ENCODE measurements at regions not wholly inside any gene's neighbourhood (a gene's known extent, or its start where the extent isn't known, plus 50 kb on each side); places are given as distances from the start of the nearest gene placed in this dataset.

- H3K27ac ChIP-seq (ENCODE audit: low read depth, low read length), result no peak overlapping the region
- no peak for DNase-seq (ENCODE audit: low read depth in 1 of 2, low spot score in 2 of 2)
- POLR2A ChIA-PET (ENCODE audit: partially characterized antibody), result no interaction called here
- TF ChIP-seq TCF12 (IDR thresholded peaks at IDR 0.05; ENCODE audit: low read depth, low read length) (no peak), POLR2A (IDR thresholded peaks at IDR 0.05; ENCODE audit: control extremely low read depth in 1 of 2, low read depth in 2 of 2, low read length in 2 of 2) (no peak), GTF2F1 (IDR thresholded peaks at IDR 0.05; ENCODE audit: borderline replicate concordance, low read depth, low read length) (no peak), ATF3 (IDR thresholded peaks at IDR 0.05; ENCODE audit: insufficient read depth, low read depth, low read length) (no peak), ZNF274 (IDR thresholded peaks at IDR 0.05; ENCODE audit: borderline replicate concordance, extremely low read depth, low read length) (no peak), USF2 (IDR thresholded peaks at IDR 0.05; ENCODE audit: low read length) (no peak), HDAC2 (IDR thresholded peaks at IDR 0.05; ENCODE audit: borderline replicate concordance in 1 of 2, low read depth in 2 of 2, low read length in 2 of 2) (no peak), CBX8 (IDR thresholded peaks at IDR 0.05; ENCODE audit: borderline replicate concordance, low read depth, low read length) (no peak), RXRA (IDR thresholded peaks at IDR 0.05; ENCODE audit: insufficient read depth, low read depth, low read length) (no peak), YY1 (IDR thresholded peaks at IDR 0.05; ENCODE audit: low read depth, low read length) (no peak), EP300 (IDR thresholded peaks at IDR 0.05; ENCODE audit: borderline replicate concordance in 1 of 2, low read depth in 2 of 2, low read length in 2 of 2) (no peak), RBBP5 (IDR thresholded peaks at IDR 0.05; ENCODE audit: borderline replicate concordance, low read depth, low read length) (no peak), TAF7 (optimal IDR thresholded peaks at IDR 0.05; ENCODE audit: borderline replicate concordance, low read depth, low read length) (no peak)
These were observed 273.8 kb downstream of the SAMD5 start for GRCh38 chr6:147782302-147782701.

More at GRCh38 chr6:147782302-147782701, 273.8 kb downstream of the SAMD5 start:
- no peaks in the 10 kb centered on the region for H4K20me1 ChIP-seq (replicated peaks in 1 of 2; ENCODE audit: control insufficient read depth in 1 of 2, insufficient read depth in 2 of 2, low read length in 2 of 2)
- no peaks in the 10 kb centered on the region for H3K36me3 ChIP-seq (ENCODE audit: control insufficient read depth in 2 of 4, insufficient read depth in 4 of 4, low read length in 3 of 4)
- H2BK20ac ChIP-seq (ENCODE audit: low read length), result no peak overlapping the region
- H3K79me1 ChIP-seq (ENCODE audit: low read depth, low read length), result no peaks in the 10 kb centered on the region
- WGBS, 2 experiments (ENCODE audit: extremely low coverage in 1 of 2, insufficient coverage in 1 of 2, insufficient read length in 1 of 2, insufficient replicate concordance in 2 of 2, low coverage in 1 of 2, low lambda C conversion rate in 2 of 2, missing lambda C conversion rate in 1 of 2), result 84% methylated on average over 3 of the region's 3 CpGs; no CpG with 5 or more reads in 1 of the 2 experiments
- no peak overlapping the region for H2BK5ac ChIP-seq (ENCODE audit: low read depth, low read length)
- H4K91ac ChIP-seq (replicated peaks; ENCODE audit: insufficient read length, low read length), result no peak overlapping the region
- no peak overlapping the region for H2BK15ac ChIP-seq (ENCODE audit: low read length)
- no peaks in the 10 kb centered on the region for H3K23me2 ChIP-seq (ENCODE audit: low read depth, low read length)
- no peak for FAIRE-seq
- H2AFZ ChIP-seq (ENCODE audit: low read length), result no peak overlapping the region
- H3K79me2 ChIP-seq (ENCODE audit: control insufficient read depth in 1 of 2, insufficient read depth in 2 of 2, low read length in 2 of 2), result no peaks in the 10 kb centered on the region
- no peak overlapping the region for H2BK120ac ChIP-seq (replicated peaks; ENCODE audit: low read depth, low read length)
- H2BK12ac ChIP-seq (ENCODE audit: low read depth, low read length), result no peak overlapping the region
- H3K23ac ChIP-seq (ENCODE audit: insufficient read length), result no peak overlapping the region
- no peak overlapping the region for H3K14ac ChIP-seq (ENCODE audit: insufficient read length)
- H3K56ac ChIP-seq (replicated peaks; ENCODE audit: insufficient read length, low read depth, low read length), result no peak overlapping the region
- H3K4me3 ChIP-seq (ENCODE audit: extremely low read depth in 1 of 4, insufficient read depth in 2 of 4, low read depth in 3 of 4, low read length in 4 of 4), result no peak overlapping the region
- no peak overlapping the region for H2AK5ac ChIP-seq (ENCODE audit: low read depth, low read length)
- no peaks in the 10 kb centered on the region for H3K9me3 ChIP-seq (ENCODE audit: insufficient read depth in 2 of 2, low read depth in 1 of 2, low read length in 1 of 2)
- no peak overlapping the region for H3K4me2 ChIP-seq (ENCODE audit: insufficient read depth in 1 of 2, low read depth in 2 of 2, low read length in 2 of 2)
- CTCF ChIA-PET (ENCODE audit: partially characterized antibody), result no interaction called here
- H3K9ac ChIP-seq (replicated peaks in 1 of 4; ENCODE audit: extremely low read depth in 1 of 4, low read depth in 3 of 4, low read length in 3 of 4), result no peak overlapping the region
- no peak overlapping the region for H3K18ac ChIP-seq (ENCODE audit: extremely low read depth, low read length)
- H3K4ac ChIP-seq (replicated peaks; ENCODE audit: insufficient read length, low read depth, low read length), result no peak overlapping the region
- H3K4me1 ChIP-seq (replicated peaks in 1 of 4; ENCODE audit: control insufficient read depth in 3 of 4, insufficient read depth in 4 of 4, low read length in 3 of 4), result no peaks in the 10 kb centered on the region
- no peak overlapping the region for H4K8ac ChIP-seq (ENCODE audit: extremely low read depth, insufficient read depth, low read length)
- H4K5ac ChIP-seq (ENCODE audit: insufficient read length, low read depth, low read length), result no peak overlapping the region
- no peaks in the 10 kb centered on the region for H3K27me3 ChIP-seq (replicated peaks in 1 of 4; ENCODE audit: control insufficient read depth in 3 of 4, extremely low read depth in 1 of 4, insufficient read depth in 3 of 4, low read length in 3 of 4)

Data from H1 (cell line).